Stromal cell of bone marrow (primary cell): ENCODE measurements at regions not wholly inside any gene's neighbourhood (a gene's known extent, or its start where the extent isn't known, plus 50 kb on each side); places are given as distances from the start of the nearest gene placed in this dataset.
"Not testable (repeated sequence)": the region's sequence is repeated elsewhere in the genome, so short reads cannot be mapped to it uniquely, and the experiment has no call there.

ENCODE experiments used
- DNase-seq: peaks from one replicate; pipeline ENCODE4 v3.0.0-alpha.2; 2012; ENCODE audit warnings: low read depth

- no peak for DNase-seq
Measured at GRCh38 chr7:4438723-4439245, 243.3 kb upstream of the FOXK1 start.

GRCh38 chr7:4439444-4439843, 242.7 kb upstream of the FOXK1 start:
- DNase-seq = no peak

GRCh38 chr7:4444106-4444505, 238.0 kb upstream of the FOXK1 start:
- DNase-seq = no peak

- DNase-seq = no peak
Measured at GRCh38 chr7:4445777-4446176, 236.3 kb upstream of the FOXK1 start.

GRCh38 chr7:4449263-4449662, 232.8 kb upstream of the FOXK1 start:
- no peak for DNase-seq

GRCh38 chr7:4450483-4450882, 231.6 kb upstream of the FOXK1 start:
- no peak for DNase-seq

- DNase-seq = no peak
Measured at GRCh38 chr7:4460597-4460996, 221.5 kb upstream of the FOXK1 start.

GRCh38 chr7:4461531-4461930, 220.6 kb upstream of the FOXK1 start:
- no peak for DNase-seq

GRCh38 chr7:4468320-4469102, 213.6 kb upstream of the FOXK1 start:
- DNase-seq = no peak

- DNase-seq = no peak
Measured at GRCh38 chr7:4470246-4470645, 211.8 kb upstream of the FOXK1 start.

- DNase-seq = no peak
Measured at GRCh38 chr7:4472728-4473127, 209.4 kb upstream of the FOXK1 start.

GRCh38 chr7:4479367-4480039, 202.6 kb upstream of the FOXK1 start:
- peak; percentile 1 for DNase-seq

- DNase-seq = not testable (repeated sequence)
Measured at GRCh38 chr7:4480131-4480530, 202.0 kb upstream of the FOXK1 start.

- DNase-seq = no peak
Measured at GRCh38 chr7:4483851-4484250, 198.2 kb upstream of the FOXK1 start.

- DNase-seq = no peak
Measured at GRCh38 chr7:4484545-4484944, 197.6 kb upstream of the FOXK1 start.

GRCh38 chr7:4486907-4487306, 195.2 kb upstream of the FOXK1 start:
- no peak for DNase-seq

GRCh38 chr7:4496911-4497310, 185.2 kb upstream of the FOXK1 start:
- DNase-seq = not testable (repeated sequence)

- no peak for DNase-seq
Measured at GRCh38 chr7:4500812-4501211, 181.3 kb upstream of the FOXK1 start.

- DNase-seq = not testable (repeated sequence)
Measured at GRCh38 chr7:4507886-4508285, 174.2 kb upstream of the FOXK1 start.

- no peak for DNase-seq
Measured at GRCh38 chr7:4513450-4513849, 168.6 kb upstream of the FOXK1 start.

GRCh38 chr7:4519819-4520520, 162.1 kb upstream of the FOXK1 start:
- DNase-seq = no peak

- DNase-seq = no peak
Measured at GRCh38 chr7:4523219-4523618, 158.9 kb upstream of the FOXK1 start.

- DNase-seq = no peak
Measured at GRCh38 chr7:4523873-4524272, 158.2 kb upstream of the FOXK1 start.
